Type B pancreatic cell (in vitro differentiated cells): ENCODE measurements at regions not wholly inside any gene's neighbourhood (a gene's known extent, or its start where the extent isn't known, plus 50 kb on each side); places are given as distances from the start of the nearest gene placed in this dataset.

Source experiments
- DNase-seq: peaks from one replicate; pipeline ENCODE4 v3.0.0; 2021; ENCODE audit warnings: mixed read lengths; ENCODE audit not compliant: unreplicated experiment; ENCODE audit errors: extremely low spot score
- H3K27ac Mint-ChIP-seq: 2 replicates; pipeline ENCODE4 v1.8.0; 2021; ENCODE audit warnings: mild to moderate bottlenecking, mixed read lengths
- H3K27me3 Mint-ChIP-seq: 2 replicates; pipeline ENCODE4 v1.8.0; 2021; ENCODE audit warnings: mixed read lengths
- H3K36me3 Mint-ChIP-seq: 2 replicates; pipeline ENCODE4 v1.8.0; 2021; ENCODE audit warnings: mixed read lengths
- H3K4me1 Mint-ChIP-seq: one replicate; pipeline ENCODE4 v1.8.0; 2021; ENCODE audit warnings: mixed read lengths; ENCODE audit not compliant: unreplicated experiment
- H3K4me3 Mint-ChIP-seq: 2 replicates; pipeline ENCODE4 v1.8.0; 2021; ENCODE audit warnings: mild to moderate bottlenecking, mixed read lengths
- H3K9me3 Mint-ChIP-seq: 2 replicates; pipeline ENCODE4 v1.8.0; 2021; ENCODE audit warnings: mixed read lengths
- CTCF ChIP-seq: fragments of 200-600 bp; sonication (generic); conservative IDR thresholded peaks from 2 replicates; pipeline ENCODE4 v1.5.0; 2021; ENCODE audit warnings: antibody characterized with exemption, mild to moderate bottlenecking

DNA sequence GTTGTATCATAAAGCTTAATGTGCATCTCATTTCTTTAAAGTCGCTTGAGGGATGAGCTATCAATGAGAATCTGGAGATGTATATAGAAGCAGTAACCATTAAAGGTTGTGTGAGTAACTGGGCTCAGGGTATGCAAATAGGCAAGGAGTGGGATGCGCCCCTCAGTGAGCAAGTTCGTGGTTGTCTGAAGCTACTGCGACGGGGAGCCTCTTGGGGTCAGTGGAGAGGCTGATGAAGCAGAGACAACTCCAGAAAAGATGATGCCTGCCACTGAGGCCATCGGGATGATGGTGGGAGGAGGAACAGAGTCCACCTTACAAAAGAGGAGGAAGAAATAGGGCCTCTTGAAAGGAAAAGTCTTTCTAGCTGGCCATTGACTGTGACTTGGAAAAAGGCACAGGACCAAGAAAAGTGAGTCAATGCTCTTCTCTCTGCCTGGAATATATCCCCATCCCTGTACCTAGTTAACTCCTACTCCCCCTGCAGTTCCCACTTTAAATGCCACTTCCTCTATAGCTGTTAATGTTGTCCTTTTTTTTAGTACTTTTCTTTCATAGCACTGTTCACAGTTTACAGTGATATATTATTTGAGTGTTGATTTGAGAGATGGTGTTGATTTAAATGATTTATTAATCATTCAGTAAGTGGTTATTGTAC lies 51.4 kb upstream of the LSM6 start:
- no peaks in the 10 kb centered on the region for H3K4me1 Mint-ChIP-seq
- peaks cover 22% of the 10 kb centered on the region for H3K27me3 Mint-ChIP-seq
- no peaks in the 10 kb centered on the region for H3K9me3 Mint-ChIP-seq
- TF ChIP-seq CTCF, result no peak
- H3K36me3 Mint-ChIP-seq, result no peaks in the 10 kb centered on the region
- H3K4me3 Mint-ChIP-seq, result no peak overlapping the region
- DNase-seq, result no peak
- no peak overlapping the region for H3K27ac Mint-ChIP-seq

GRCh38 chr4:146123231-146123630 lies 52.3 kb upstream of the LSM6 start:
- no peaks in the 10 kb centered on the region for H3K4me1 Mint-ChIP-seq
- no peak overlapping the region for H3K4me3 Mint-ChIP-seq
- H3K9me3 Mint-ChIP-seq, result no peaks in the 10 kb centered on the region
- H3K27me3 Mint-ChIP-seq, result peaks cover 22% of the 10 kb centered on the region
- no peak for DNase-seq
- H3K36me3 Mint-ChIP-seq, result no peaks in the 10 kb centered on the region
- TF ChIP-seq CTCF, result no peak
- H3K27ac Mint-ChIP-seq, result no peak overlapping the region

DNA sequence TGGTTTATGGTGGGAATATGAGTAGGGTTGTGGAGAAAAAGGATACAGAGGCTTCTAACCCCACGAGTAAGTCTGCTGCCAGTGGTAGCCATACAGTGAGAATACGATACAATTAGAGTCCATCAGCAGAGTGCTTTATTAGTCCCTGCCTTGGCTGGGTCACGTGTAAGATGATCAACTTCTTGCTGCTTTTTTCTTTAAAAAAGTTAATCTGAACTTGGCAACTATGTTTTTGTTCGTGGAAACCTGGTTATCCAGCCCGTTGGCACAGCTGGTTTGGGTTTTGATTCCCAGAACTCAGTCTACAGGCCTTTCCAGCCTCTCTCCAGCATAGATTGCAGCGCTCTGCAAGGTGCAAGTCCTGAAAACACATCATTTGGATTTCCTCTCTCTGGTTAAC lies 53.1 kb upstream of the LSM6 start:
- Mint-ChIP-seq H3K9me3 (no peaks in the 10 kb centered on the region), H3K4me1 (no peaks in the 10 kb centered on the region), H3K36me3 (no peaks in the 10 kb centered on the region), H3K27ac (no peak overlapping the region), H3K4me3 (no peak overlapping the region), H3K27me3 (peaks cover 22% of the 10 kb centered on the region)
- no peak for DNase-seq
- no peak for TF ChIP-seq CTCF

GRCh38 chr4:146121757-146122156 lies 53.8 kb upstream of the LSM6 start:
- no peaks in the 10 kb centered on the region for H3K36me3 Mint-ChIP-seq
- no peak for TF ChIP-seq CTCF
- H3K4me3 Mint-ChIP-seq, result no peak overlapping the region
- DNase-seq, result no peak
- no peaks in the 10 kb centered on the region for H3K4me1 Mint-ChIP-seq
- H3K27me3 Mint-ChIP-seq, result peaks cover 22% of the 10 kb centered on the region
- H3K27ac Mint-ChIP-seq, result no peak overlapping the region
- H3K9me3 Mint-ChIP-seq, result peaks cover 2% of the 10 kb centered on the region

DNA sequence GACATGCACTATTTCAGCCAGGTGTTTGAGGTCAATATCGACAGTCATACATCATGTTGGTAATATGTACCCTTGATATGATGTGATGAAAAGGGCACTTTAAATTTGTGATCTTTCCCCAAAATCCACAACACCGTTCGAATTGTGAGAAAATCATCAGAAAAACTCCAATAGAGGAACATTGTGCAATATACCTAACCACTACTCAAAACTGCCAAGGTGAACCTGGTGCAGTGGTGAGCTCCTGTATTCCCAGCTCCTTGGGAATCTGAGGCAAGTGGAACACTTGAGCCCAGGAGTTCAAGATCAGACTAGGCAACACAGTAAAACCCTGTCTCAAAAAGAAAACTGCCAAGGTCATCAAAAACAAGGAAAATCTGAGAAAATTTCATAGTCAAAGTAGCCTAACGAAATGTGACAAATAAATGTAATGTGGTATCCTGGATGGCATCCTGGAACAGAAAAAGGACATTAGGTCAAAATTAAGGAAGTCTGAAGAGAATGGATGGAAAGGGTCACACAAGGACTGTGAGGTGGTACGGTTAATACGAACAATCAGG lies 55.6 kb upstream of the LSM6 start:
- H3K9me3 Mint-ChIP-seq, result peaks cover 3% of the 10 kb centered on the region
- no peak for DNase-seq
- H3K27ac Mint-ChIP-seq, result no peak overlapping the region
- H3K4me3 Mint-ChIP-seq, result no peak overlapping the region
- H3K27me3 Mint-ChIP-seq, result peaks cover 21% of the 10 kb centered on the region
- H3K4me1 Mint-ChIP-seq, result no peaks in the 10 kb centered on the region
- TF ChIP-seq CTCF, result no peak
- H3K36me3 Mint-ChIP-seq, result no peaks in the 10 kb centered on the region
